AG10803 (cell line): ENCODE measurements at regions not wholly inside any gene's neighbourhood (a gene's known extent, or its start where the extent isn't known, plus 50 kb on each side); places are given as distances from the start of the nearest gene placed in this dataset.
"Not testable (repeated sequence)": the region's sequence is repeated elsewhere in the genome, so short reads cannot be mapped to it uniquely, and the experiment has no call there.

Experiments used
- DNase-seq: peaks from one replicate; pipeline ENCODE4 v3.0.0; 2010; ENCODE audit warnings: low read depth
- H3K4me3 ChIP-seq: 2 replicates; pipeline ENCODE4 v1.5.1; 2011; ENCODE audit warnings: mild to moderate bottlenecking, low read length, control low read depth
- TF ChIP-seq, protein P1 (sequence below): conservative IDR thresholded peaks from 2 replicates; pipeline ENCODE4 v1.5.1; 2011; ENCODE audit warnings: mild to moderate bottlenecking, low read length, control low read depth, inconsistent platforms

GRCh38 chr10:46216836-46217751 is 69.7 kb upstream of the ANTXRL start:
- no peak overlapping the region for H3K4me3 ChIP-seq
- TF ChIP-seq, protein P1, sequence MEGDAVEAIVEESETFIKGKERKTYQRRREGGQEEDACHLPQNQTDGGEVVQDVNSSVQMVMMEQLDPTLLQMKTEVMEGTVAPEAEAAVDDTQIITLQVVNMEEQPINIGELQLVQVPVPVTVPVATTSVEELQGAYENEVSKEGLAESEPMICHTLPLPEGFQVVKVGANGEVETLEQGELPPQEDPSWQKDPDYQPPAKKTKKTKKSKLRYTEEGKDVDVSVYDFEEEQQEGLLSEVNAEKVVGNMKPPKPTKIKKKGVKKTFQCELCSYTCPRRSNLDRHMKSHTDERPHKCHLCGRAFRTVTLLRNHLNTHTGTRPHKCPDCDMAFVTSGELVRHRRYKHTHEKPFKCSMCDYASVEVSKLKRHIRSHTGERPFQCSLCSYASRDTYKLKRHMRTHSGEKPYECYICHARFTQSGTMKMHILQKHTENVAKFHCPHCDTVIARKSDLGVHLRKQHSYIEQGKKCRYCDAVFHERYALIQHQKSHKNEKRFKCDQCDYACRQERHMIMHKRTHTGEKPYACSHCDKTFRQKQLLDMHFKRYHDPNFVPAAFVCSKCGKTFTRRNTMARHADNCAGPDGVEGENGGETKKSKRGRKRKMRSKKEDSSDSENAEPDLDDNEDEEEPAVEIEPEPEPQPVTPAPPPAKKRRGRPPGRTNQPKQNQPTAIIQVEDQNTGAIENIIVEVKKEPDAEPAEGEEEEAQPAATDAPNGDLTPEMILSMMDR = no peak
- no peak for DNase-seq

- TF ChIP-seq, protein P1 = no peak
- no peak for DNase-seq
- H3K4me3 ChIP-seq = no peak overlapping the region
These were observed 68.9 kb upstream of the ANTXRL start for GRCh38 chr10:46217752-46218453.

DNA sequence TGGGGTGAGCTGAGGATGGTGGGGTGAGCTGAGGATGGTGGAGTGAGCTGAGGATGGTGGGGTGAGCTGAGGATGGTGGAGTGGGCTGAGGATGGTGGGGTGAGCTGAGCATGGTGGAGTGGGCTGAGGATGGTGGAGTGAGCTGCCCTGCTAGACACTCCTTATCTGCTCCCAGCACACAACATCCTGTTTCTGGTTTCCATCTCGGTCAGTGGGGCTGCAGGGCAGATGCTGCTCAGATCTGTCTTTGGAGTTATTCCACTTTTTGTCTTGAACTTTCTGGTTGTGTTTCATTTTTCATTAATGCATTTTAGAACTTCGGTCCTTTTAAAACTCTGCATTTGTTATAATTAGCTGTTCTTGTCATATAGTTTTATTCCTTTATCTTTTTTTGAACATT is 67.9 kb upstream of the ANTXRL start:
- no peak for DNase-seq
- TF ChIP-seq, protein P1 = no peak
- no peak overlapping the region for H3K4me3 ChIP-seq

- H3K4me3 ChIP-seq = not testable (repeated sequence)
These were observed 67.3 kb upstream of the ANTXRL start for GRCh38 chr10:46219431-46219990.

GRCh38 chr10:46220187-46220586 is 66.6 kb upstream of the ANTXRL start:
- no peak overlapping the region for H3K4me3 ChIP-seq
- DNase-seq = no peak
- TF ChIP-seq, protein P1 = no peak

More at GRCh38 chr10:46219431-46219990, 67.3 kb upstream of the ANTXRL start:
- not testable (repeated sequence) for DNase-seq

DNA sequence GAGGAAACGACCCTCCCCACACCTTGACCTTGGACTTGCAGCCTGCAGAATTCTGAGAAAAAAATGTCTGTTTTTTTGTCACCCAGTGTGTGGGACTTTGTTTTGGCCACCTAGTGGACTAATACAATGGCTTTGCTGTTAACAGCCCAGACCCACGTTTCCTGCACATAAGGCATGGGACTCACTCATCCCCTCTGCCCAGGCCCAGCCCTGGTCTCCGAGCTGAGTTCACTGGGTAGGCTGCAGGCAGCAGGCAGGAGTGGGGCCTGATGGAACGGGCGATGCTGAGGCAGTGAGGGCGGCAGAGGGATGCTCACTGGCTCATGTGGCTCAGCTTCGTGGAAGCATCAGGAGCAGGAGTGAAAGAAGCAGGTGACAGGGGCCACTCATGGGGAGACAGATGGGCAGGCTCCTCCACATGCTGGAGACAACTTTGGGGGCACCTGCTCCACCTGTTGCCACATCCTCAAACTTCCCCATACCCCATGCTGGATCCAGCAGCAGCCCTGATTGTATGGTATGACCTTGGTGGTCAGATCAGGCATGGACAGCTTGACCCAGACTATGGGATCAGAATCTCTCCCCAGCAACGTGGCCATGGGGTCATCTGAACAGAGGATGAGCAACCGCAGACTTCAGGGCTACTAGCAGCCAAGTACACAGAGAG is 65.8 kb upstream of the ANTXRL start:
- TF ChIP-seq, protein P1 = no peak; the same call in 1 of the 2 replicates
- DNase-seq = no peak

DNA sequence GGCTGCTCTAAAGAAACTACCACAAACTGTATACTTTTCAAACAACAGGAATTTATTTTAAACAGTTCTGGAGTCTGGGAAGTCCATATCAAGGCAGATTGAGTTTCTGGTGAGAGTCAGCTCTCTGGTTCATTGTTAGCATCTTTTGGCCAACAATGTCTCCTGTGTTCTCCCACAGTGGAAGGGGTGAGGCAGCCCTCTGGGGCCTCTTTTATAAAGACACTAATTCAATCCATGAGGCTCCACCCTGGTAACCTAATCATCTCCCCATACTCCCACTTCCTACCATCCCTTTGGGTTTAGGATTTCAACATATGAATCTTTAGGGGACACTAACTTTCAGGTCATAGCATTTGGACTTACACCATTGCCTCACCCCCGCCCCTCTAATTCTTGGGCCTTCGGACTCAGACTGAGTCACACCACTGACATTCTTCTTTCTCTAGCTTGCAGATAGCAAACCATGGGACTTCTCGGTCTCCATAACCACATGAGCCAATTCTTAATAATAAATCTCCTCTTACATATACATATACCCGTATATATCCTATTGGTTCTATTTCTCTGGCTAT is 64.3 kb upstream of the ANTXRL start:
- DNase-seq = peak; percentile 17
- no peak overlapping the region for H3K4me3 ChIP-seq
- TF ChIP-seq, protein P1 = no peak

More for the DNA sequence above, 65.8 kb upstream of the ANTXRL start:
- no peak overlapping the region for H3K4me3 ChIP-seq
